ENCODE measurements at regions not wholly inside any gene's neighbourhood (a gene's known extent, or its start where the extent isn't known, plus 50 kb on each side); places are given as distances from the start of the nearest gene placed in this dataset.

- TF ChIP-seq, protein P1, sequence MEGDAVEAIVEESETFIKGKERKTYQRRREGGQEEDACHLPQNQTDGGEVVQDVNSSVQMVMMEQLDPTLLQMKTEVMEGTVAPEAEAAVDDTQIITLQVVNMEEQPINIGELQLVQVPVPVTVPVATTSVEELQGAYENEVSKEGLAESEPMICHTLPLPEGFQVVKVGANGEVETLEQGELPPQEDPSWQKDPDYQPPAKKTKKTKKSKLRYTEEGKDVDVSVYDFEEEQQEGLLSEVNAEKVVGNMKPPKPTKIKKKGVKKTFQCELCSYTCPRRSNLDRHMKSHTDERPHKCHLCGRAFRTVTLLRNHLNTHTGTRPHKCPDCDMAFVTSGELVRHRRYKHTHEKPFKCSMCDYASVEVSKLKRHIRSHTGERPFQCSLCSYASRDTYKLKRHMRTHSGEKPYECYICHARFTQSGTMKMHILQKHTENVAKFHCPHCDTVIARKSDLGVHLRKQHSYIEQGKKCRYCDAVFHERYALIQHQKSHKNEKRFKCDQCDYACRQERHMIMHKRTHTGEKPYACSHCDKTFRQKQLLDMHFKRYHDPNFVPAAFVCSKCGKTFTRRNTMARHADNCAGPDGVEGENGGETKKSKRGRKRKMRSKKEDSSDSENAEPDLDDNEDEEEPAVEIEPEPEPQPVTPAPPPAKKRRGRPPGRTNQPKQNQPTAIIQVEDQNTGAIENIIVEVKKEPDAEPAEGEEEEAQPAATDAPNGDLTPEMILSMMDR (IDR thresholded peaks at IDR 0.05), result no peak
- TF ChIP-seq POLR2A (IDR thresholded peaks at IDR 0.05) (no peak), EP300 (IDR thresholded peaks at IDR 0.05) (no peak), POLR2AphosphoS5 (IDR thresholded peaks at IDR 0.05) (no peak)
Observed at GRCh38 chr4:58090539-58090938, 980.4 kb upstream of the IGFBP7 start.

Data from suprapubic skin (tissue), 4 donors.